ENCODE measurements at regions not wholly inside any gene's neighbourhood (a gene's known extent, or its start where the extent isn't known, plus 50 kb on each side); places are given as distances from the start of the nearest gene placed in this dataset.

- Mint-ChIP-seq H3K36me3 (ENCODE audit: low read depth) (peaks cover 2% of the 10 kb centered on the region), H3K9me3 (peaks cover 21% of the 10 kb centered on the region), H3K27ac (no peak overlapping the region), H3K4me1 (no peaks in the 10 kb centered on the region), H3K4me3 (no peak overlapping the region), H3K27me3 (no peaks in the 10 kb centered on the region)
- DNase-seq (no peak), ATAC-seq (no peak)
Observed at GRCh38 chr10:108014145-108014901, 849.8 kb upstream of the SORCS1 start.

- Mint-ChIP-seq H3K4me3 (no peak overlapping the region), H3K27me3 (no peaks in the 10 kb centered on the region), H3K27ac (no peak overlapping the region), H3K4me1 (no peaks in the 10 kb centered on the region), H3K36me3 (ENCODE audit: low read depth) (no peaks in the 10 kb centered on the region), H3K9me3 (peaks cover 13% of the 10 kb centered on the region)
- ATAC-seq (no peak), DNase-seq (no peak)
Observed at GRCh38 chr10:108005627-108006026, 841.1 kb upstream of the SORCS1 start.

GRCh38 chr10:108003576-108003975 lies 839.1 kb upstream of the SORCS1 start:
- ATAC-seq, result no peak
- Mint-ChIP-seq H3K4me3 (no peak overlapping the region), H3K36me3 (ENCODE audit: low read depth) (no peaks in the 10 kb centered on the region), H3K4me1 (no peaks in the 10 kb centered on the region), H3K27ac (no peak overlapping the region), H3K9me3 (peaks cover 8% of the 10 kb centered on the region), H3K27me3 (no peaks in the 10 kb centered on the region)
- DNase-seq, result no peak

GRCh38 chr10:108003061-108003460 lies 838.6 kb upstream of the SORCS1 start:
- H3K4me1 Mint-ChIP-seq, result no peaks in the 10 kb centered on the region
- H3K9me3 Mint-ChIP-seq, result peaks cover 8% of the 10 kb centered on the region
- H3K27ac Mint-ChIP-seq, result no peak overlapping the region
- H3K36me3 Mint-ChIP-seq (ENCODE audit: low read depth), result no peaks in the 10 kb centered on the region
- no peak for DNase-seq
- H3K4me3 Mint-ChIP-seq, result no peak overlapping the region
- no peak for ATAC-seq
- H3K27me3 Mint-ChIP-seq, result no peaks in the 10 kb centered on the region

GRCh38 chr10:108000365-108000764 lies 835.9 kb upstream of the SORCS1 start:
- DNase-seq (no peak), ATAC-seq (no peak)
- Mint-ChIP-seq H3K4me3 (no peak overlapping the region), H3K4me1 (no peaks in the 10 kb centered on the region), H3K27me3 (no peaks in the 10 kb centered on the region), H3K27ac (no peak overlapping the region), H3K9me3 (peaks cover 8% of the 10 kb centered on the region), H3K36me3 (ENCODE audit: low read depth) (no peaks in the 10 kb centered on the region)

- peaks cover 3% of the 10 kb centered on the region for H3K9me3 Mint-ChIP-seq
- H3K4me1 Mint-ChIP-seq, result no peaks in the 10 kb centered on the region
- H3K36me3 Mint-ChIP-seq (ENCODE audit: low read depth), result no peaks in the 10 kb centered on the region
- no peaks in the 10 kb centered on the region for H3K27me3 Mint-ChIP-seq
- ATAC-seq (no peak), DNase-seq (no peak)
- H3K4me3 Mint-ChIP-seq, result no peak overlapping the region
- no peak overlapping the region for H3K27ac Mint-ChIP-seq
Observed at GRCh38 chr10:107994621-107995270, 830.2 kb upstream of the SORCS1 start.

GRCh38 chr10:107986571-107986970 lies 822.1 kb upstream of the SORCS1 start:
- H3K4me1 Mint-ChIP-seq, result no peaks in the 10 kb centered on the region
- no peak overlapping the region for H3K4me3 Mint-ChIP-seq
- ATAC-seq (no peak), DNase-seq (no peak)
- H3K27me3 Mint-ChIP-seq, result no peaks in the 10 kb centered on the region
- H3K36me3 Mint-ChIP-seq (ENCODE audit: low read depth), result no peaks in the 10 kb centered on the region
- H3K9me3 Mint-ChIP-seq, result peaks cover 3% of the 10 kb centered on the region
- no peak overlapping the region for H3K27ac Mint-ChIP-seq

- H3K36me3 Mint-ChIP-seq (ENCODE audit: low read depth), result no peaks in the 10 kb centered on the region
- no peak for ATAC-seq
- no peaks in the 10 kb centered on the region for H3K27me3 Mint-ChIP-seq
- H3K4me1 Mint-ChIP-seq, result no peaks in the 10 kb centered on the region
- no peak overlapping the region for H3K27ac Mint-ChIP-seq
- H3K4me3 Mint-ChIP-seq, result no peak overlapping the region
- DNase-seq, result no peak
- peaks cover 3% of the 10 kb centered on the region for H3K9me3 Mint-ChIP-seq
Observed at GRCh38 chr10:107984581-107984980, 820.1 kb upstream of the SORCS1 start.

- DNase-seq (no peak), ATAC-seq (no peak)
- Mint-ChIP-seq H3K36me3 (ENCODE audit: low read depth) (no peaks in the 10 kb centered on the region), H3K27ac (no peak overlapping the region), H3K27me3 (no peaks in the 10 kb centered on the region), H3K4me3 (no peak overlapping the region), H3K9me3 (peaks cover 3% of the 10 kb centered on the region), H3K4me1 (no peaks in the 10 kb centered on the region)
Observed at GRCh38 chr10:107984149-107984548, 819.6 kb upstream of the SORCS1 start.

- Mint-ChIP-seq H3K4me1 (no peaks in the 10 kb centered on the region), H3K36me3 (ENCODE audit: low read depth) (no peaks in the 10 kb centered on the region), H3K27me3 (no peaks in the 10 kb centered on the region), H3K4me3 (no peak overlapping the region), H3K27ac (no peak overlapping the region), H3K9me3 (peaks cover 19% of the 10 kb centered on the region)
- no peak for DNase-seq
- no peak for ATAC-seq
Observed at GRCh38 chr10:107978455-107978854, 813.9 kb upstream of the SORCS1 start.

GRCh38 chr10:107971973-107972372 lies 807.5 kb upstream of the SORCS1 start:
- peaks cover 27% of the 10 kb centered on the region for H3K9me3 Mint-ChIP-seq
- H3K4me1 Mint-ChIP-seq, result no peaks in the 10 kb centered on the region
- H3K36me3 Mint-ChIP-seq (ENCODE audit: low read depth), result no peaks in the 10 kb centered on the region
- no peak for DNase-seq
- H3K27ac Mint-ChIP-seq, result no peak overlapping the region
- no peaks in the 10 kb centered on the region for H3K27me3 Mint-ChIP-seq
- no peak for ATAC-seq
- no peak overlapping the region for H3K4me3 Mint-ChIP-seq

GRCh38 chr10:107971411-107971810 lies 806.9 kb upstream of the SORCS1 start:
- Mint-ChIP-seq H3K9me3 (peaks cover 23% of the 10 kb centered on the region), H3K27ac (no peak overlapping the region), H3K27me3 (no peaks in the 10 kb centered on the region), H3K36me3 (ENCODE audit: low read depth) (no peaks in the 10 kb centered on the region), H3K4me1 (no peaks in the 10 kb centered on the region), H3K4me3 (no peak overlapping the region)
- no peak for ATAC-seq
- no peak for DNase-seq

- H3K9me3 Mint-ChIP-seq, result peaks cover 17% of the 10 kb centered on the region
- H3K4me1 Mint-ChIP-seq, result no peaks in the 10 kb centered on the region
- ATAC-seq, result no peak
- H3K27me3 Mint-ChIP-seq, result no peaks in the 10 kb centered on the region
- no peak for DNase-seq
- H3K36me3 Mint-ChIP-seq (ENCODE audit: low read depth), result no peaks in the 10 kb centered on the region
- H3K4me3 Mint-ChIP-seq, result no peak overlapping the region
- H3K27ac Mint-ChIP-seq, result no peak overlapping the region
Observed at GRCh38 chr10:107970512-107970911, 806.0 kb upstream of the SORCS1 start.

GRCh38 chr10:107969936-107970335 lies 805.4 kb upstream of the SORCS1 start:
- no peak for ATAC-seq
- H3K9me3 Mint-ChIP-seq, result peaks cover 15% of the 10 kb centered on the region
- no peak overlapping the region for H3K27ac Mint-ChIP-seq
- no peaks in the 10 kb centered on the region for H3K36me3 Mint-ChIP-seq (ENCODE audit: low read depth)
- H3K27me3 Mint-ChIP-seq, result no peaks in the 10 kb centered on the region
- no peaks in the 10 kb centered on the region for H3K4me1 Mint-ChIP-seq
- DNase-seq, result no peak
- no peak overlapping the region for H3K4me3 Mint-ChIP-seq

- no peak overlapping the region for H3K4me3 Mint-ChIP-seq
- ATAC-seq, result no peak
- H3K4me1 Mint-ChIP-seq, result no peaks in the 10 kb centered on the region
Observed at GRCh38 chr10:107966826-107967225, 802.3 kb upstream of the SORCS1 start.

More at GRCh38 chr10:107966826-107967225, 802.3 kb upstream of the SORCS1 start:
- Mint-ChIP-seq H3K27me3 (no peaks in the 10 kb centered on the region), H3K27ac (no peak overlapping the region), H3K36me3 (ENCODE audit: low read depth) (no peaks in the 10 kb centered on the region), H3K9me3 (peaks cover 6% of the 10 kb centered on the region)
- DNase-seq, result no peak

All from activated naive CD8-positive, alpha-beta T cell treated with anti-CD3 and anti-CD28 coated beads, Interleukin-2, amount 50 U/mL, for 24 hours (primary cell).